ENCODE measurements at regions not wholly inside any gene's neighbourhood (a gene's known extent, or its start where the extent isn't known, plus 50 kb on each side); places are given as distances from the start of the nearest gene placed in this dataset.

DNA sequence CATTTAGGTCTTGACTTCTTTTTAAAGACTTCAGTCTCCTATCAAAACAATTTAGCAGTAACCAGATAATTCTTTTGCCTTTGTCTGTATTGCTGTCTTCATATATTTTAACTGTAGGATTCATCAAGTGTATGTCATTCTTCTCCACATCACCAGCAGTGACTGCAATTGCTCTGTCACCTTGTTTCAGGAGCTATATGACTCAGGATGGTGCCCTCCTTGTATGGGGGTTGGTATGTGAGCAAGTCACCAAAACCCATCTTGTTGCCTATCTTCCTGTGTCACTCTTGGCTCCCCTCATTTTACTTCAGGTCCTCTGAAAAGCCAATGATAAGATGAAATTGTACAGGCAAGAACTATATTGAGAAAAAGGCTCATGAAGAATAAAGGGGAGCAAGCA, 256.9 kb upstream of the LUZP2 start:
- no peak overlapping the region for H3K27ac ChIP-seq
- TF ChIP-seq, protein P1, sequence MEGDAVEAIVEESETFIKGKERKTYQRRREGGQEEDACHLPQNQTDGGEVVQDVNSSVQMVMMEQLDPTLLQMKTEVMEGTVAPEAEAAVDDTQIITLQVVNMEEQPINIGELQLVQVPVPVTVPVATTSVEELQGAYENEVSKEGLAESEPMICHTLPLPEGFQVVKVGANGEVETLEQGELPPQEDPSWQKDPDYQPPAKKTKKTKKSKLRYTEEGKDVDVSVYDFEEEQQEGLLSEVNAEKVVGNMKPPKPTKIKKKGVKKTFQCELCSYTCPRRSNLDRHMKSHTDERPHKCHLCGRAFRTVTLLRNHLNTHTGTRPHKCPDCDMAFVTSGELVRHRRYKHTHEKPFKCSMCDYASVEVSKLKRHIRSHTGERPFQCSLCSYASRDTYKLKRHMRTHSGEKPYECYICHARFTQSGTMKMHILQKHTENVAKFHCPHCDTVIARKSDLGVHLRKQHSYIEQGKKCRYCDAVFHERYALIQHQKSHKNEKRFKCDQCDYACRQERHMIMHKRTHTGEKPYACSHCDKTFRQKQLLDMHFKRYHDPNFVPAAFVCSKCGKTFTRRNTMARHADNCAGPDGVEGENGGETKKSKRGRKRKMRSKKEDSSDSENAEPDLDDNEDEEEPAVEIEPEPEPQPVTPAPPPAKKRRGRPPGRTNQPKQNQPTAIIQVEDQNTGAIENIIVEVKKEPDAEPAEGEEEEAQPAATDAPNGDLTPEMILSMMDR (conservative IDR thresholded peaks at IDR 0.05; ENCODE audit: low read depth) = no peak
- ChIA-PET POLR2A (ENCODE audit: low non-redundant PET) (no interaction called here), CTCF (no interaction called here)
- no peak for DNase-seq (ENCODE audit: low spot score)

DNA sequence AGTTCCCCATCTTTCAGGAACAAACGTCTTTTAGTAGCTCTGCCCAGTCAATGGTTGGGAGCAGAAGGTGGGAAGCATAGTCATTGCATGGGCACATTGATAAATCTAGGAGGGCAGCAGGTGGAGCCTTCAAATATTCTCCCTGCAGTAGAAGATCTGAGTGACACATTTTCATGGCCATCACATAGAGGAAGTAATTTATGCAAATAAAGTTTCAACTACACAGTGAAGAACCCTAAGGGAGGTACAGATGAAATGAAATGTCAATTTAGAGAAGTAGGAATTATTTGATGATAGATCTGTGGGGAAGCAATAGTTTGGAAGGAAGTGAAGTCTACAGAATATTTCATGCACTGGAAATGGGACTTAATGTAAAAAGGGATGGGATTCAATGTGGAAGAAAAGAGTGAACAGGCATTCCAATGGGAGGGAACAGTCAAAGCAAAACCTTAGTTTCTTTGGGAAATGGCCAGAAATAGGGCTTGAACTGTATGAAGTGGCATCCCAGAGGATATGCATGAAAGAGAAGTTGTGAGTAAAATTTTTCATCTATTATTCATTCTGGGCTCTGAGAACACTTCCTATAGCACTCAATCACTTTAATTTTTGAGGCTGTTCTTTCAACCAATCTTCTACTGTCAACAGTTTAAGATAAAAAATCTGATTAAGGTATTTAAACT, 256.2 kb upstream of the LUZP2 start:
- ChIA-PET CTCF (no interaction called here), POLR2A (ENCODE audit: low non-redundant PET) (no interaction called here)
- DNase-seq (ENCODE audit: low spot score) = no peak
- TF ChIP-seq, protein P1 (conservative IDR thresholded peaks at IDR 0.05; ENCODE audit: low read depth) = no peak
- no peak overlapping the region for H3K27ac ChIP-seq

GRCh38 chr11:24246715-24247114, 250.1 kb upstream of the LUZP2 start:
- DNase-seq (ENCODE audit: low spot score) = no peak
- no peak overlapping the region for H3K27ac ChIP-seq
- POLR2A ChIA-PET (ENCODE audit: low non-redundant PET) = no interaction called here
- TF ChIP-seq, protein P1 (conservative IDR thresholded peaks at IDR 0.05; ENCODE audit: low read depth) = no peak
- CTCF ChIA-PET = no interaction called here

DNA sequence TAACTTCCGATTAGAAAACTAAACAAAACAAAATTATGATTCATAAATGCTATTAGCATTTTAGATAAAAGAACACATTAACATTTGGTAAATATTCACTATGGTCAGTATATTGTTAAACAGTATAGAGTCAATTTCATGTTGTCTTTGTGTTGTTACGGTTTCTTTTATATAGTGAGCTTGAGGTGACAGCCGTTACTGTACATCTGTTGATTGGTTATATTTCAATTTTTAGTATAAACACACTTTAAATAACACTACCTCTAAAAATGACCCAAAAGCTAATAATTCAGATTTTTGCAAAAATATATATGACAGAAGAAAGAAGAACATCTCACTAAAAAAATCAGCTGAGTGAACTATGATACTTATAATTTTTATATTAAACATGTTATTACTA, 249.0 kb upstream of the LUZP2 start:
- no peak for DNase-seq (ENCODE audit: low spot score)
- TF ChIP-seq, protein P1 (conservative IDR thresholded peaks at IDR 0.05; ENCODE audit: low read depth) = no peak
- POLR2A ChIA-PET (ENCODE audit: low non-redundant PET) = no interaction called here
- CTCF ChIA-PET = no interaction called here
- H3K27ac ChIP-seq = no peak overlapping the region

GRCh38 chr11:24249921-24250320, 246.9 kb upstream of the LUZP2 start:
- TF ChIP-seq, protein P1 (conservative IDR thresholded peaks at IDR 0.05; ENCODE audit: low read depth) = no peak

DNA sequence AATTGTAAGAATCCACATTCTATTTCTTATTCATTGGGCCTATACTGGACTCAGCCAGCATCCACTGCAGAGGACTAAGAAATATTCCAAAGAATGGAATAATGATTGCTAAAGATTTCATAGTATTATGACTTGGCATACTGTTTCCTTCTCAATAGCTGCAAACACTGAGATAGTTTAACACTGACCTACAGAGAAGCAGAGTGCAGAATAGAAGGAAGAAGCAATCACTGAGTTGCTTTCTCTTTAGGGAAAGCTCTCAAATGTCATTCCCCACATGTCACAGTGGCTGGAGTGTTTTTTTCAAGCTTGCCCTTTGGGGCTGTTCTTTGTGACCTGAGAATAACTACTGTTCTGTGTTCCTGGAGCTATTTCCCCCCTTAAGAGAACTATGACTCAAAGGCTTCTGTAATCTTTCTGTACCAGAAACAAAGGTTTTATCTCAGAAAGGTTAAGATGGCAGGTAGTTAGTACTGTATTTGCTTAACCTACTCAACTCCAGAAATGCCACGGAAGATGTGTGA, 243.6 kb upstream of the LUZP2 start:
- ChIA-PET POLR2A (ENCODE audit: low non-redundant PET) (no interaction called here), CTCF (no interaction called here)
- TF ChIP-seq, protein P1 (conservative IDR thresholded peaks at IDR 0.05; ENCODE audit: low read depth) = no peak
- H3K27ac ChIP-seq = no peak overlapping the region
- no peak for DNase-seq (ENCODE audit: low spot score)

More at GRCh38 chr11:24249921-24250320, 246.9 kb upstream of the LUZP2 start:
- ChIA-PET POLR2A (ENCODE audit: low non-redundant PET) (no interaction called here), CTCF (no interaction called here)
- no peak for DNase-seq (ENCODE audit: low spot score)
- H3K27ac ChIP-seq = no peak overlapping the region

Data from RWPE1 (cell line).